ENCODE measurements at regions not wholly inside any gene's neighbourhood (a gene's known extent, or its start where the extent isn't known, plus 50 kb on each side); places are given as distances from the start of the nearest gene placed in this dataset.

- TF ChIP-seq CTCF (IDR thresholded peaks at IDR 0.05) (no peak), POLR2A (IDR thresholded peaks at IDR 0.05) (no peak)
These were observed 479.8 kb downstream of the SHQ1 start for GRCh38 chr3:72368331-72368975.

Data from vagina (tissue), 2 donors.